Pulmonary artery endothelial cell (primary cell): ENCODE measurements at regions not wholly inside any gene's neighbourhood (a gene's known extent, or its start where the extent isn't known, plus 50 kb on each side); places are given as distances from the start of the nearest gene placed in this dataset.
"Not testable (repeated sequence)": the region's sequence is repeated elsewhere in the genome, so short reads cannot be mapped to it uniquely, and the experiment has no call there.

ENCODE experiments used
- DNase-seq: peaks from one replicate; pipeline ENCODE4 v3.0.0-alpha.2; 2011; ENCODE audit warnings: low read depth, low spot score

DNA sequence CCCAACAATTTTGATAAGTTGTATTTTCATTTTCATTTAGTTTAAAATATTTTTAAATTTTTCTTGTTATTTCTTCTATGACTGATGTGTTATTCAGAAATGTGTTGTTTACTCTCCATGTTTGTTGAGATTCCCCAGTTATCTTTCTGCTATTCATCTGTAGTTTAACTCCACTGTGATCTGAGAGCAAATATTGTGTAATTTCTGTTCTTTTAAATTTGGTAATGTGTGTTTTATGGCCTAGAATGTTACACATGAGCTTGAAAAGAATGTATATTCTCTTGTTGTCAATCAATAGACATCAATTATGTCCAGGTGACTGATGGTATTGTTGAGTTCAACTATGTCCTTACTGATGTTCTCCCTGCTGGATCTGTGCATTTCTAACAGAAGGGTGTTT is 188.2 kb downstream of the CYP26B1 start:
- no peak for DNase-seq

- not testable (repeated sequence) for DNase-seq
Measured at GRCh38 chr2:71958426-71958825, 189.2 kb downstream of the CYP26B1 start.

DNA sequence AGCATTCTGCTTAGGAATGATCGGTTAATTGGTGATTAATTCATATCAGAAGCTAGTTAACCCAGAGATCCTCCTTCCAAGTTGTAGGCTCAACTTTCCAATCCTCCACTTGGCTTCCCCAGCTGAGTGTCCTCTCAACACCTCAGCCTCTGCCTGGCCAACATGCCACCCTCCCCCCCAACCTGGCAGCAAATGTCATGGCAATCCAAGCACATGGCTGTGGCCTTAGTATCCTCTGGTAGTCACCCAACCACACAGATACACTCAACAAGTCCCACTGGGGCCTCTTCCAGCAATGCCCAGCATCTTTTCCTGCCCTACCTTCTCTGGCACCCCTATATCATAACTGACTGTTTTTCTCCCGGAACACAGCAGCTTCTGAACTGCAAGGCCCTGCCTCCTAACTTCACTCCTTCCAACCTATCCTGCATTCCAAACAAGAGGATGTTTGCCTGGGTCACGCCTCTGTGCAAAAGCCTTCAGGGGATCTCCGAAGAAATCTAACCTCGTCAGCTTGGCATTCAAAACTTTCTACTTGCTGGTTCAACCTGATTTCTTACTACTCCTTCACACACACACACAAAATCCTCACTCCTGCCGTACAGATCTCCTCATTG is 195.0 kb downstream of the CYP26B1 start:
- DNase-seq: no peak

GRCh38 chr2:71951718-71952404 is 195.8 kb downstream of the CYP26B1 start:
- DNase-seq: no peak

DNA sequence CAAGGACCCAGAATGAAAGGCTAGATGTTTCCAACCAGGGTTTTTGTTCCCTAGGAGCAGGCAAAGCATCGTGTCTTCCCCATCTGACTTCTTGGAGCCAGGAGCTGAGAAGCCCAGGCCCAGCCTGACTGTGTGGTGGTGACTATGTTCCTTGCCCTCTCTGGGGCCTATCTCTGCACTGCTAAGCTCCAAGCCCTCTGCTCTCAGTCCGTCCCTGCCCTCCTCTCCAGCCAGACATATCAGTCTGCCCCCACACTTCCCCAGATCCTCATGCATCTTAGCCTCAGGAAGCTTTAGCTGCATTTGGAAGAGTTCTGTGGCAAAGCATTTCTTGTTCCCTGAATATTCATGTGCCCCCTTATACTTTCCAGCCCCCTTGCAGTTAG is 196.6 kb downstream of the CYP26B1 start:
- DNase-seq: no peak

- DNase-seq: no peak
Measured at GRCh38 chr2:71950256-71951082, 197.2 kb downstream of the CYP26B1 start.

- no peak for DNase-seq
Measured at GRCh38 chr2:71949537-71949798, 198.2 kb downstream of the CYP26B1 start.

DNA sequence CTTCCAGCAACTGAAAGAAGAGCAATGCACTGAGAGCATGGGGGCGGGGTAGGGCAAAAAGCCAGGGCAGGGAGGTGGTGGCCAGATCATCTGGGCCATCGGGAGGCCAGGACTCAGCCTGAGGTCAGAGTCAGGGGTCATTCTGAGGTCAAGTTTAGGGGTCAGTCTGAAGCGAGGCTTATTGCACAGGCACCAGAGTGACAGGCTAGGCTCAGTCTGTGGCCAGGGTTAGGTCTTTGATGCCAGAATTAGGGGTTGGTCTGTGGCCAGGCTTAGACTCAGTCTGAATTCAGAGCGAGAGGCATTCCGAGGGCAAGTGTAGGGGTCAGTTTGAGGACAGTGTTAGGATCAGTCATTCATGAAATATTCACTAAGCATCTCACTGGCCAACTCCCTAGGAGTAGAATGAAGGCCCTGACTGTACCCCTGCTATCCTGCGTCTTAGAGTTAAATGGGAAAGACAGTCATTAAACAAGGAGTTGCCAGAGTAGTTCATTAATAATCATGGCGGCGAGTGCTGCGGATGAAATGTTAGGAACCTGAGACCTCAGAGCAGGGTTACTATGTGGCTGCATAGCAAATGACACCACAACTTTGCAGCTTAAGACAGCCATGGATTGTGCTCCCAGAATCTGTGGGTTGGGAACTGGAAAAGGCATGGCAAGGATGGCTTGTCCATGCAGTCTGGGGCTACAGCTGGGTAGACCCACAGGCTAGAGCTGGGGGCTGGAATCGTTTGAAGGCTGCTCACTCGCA is 198.7 kb downstream of the CYP26B1 start:
- DNase-seq: no peak

- DNase-seq: no peak
Measured at GRCh38 chr2:71947809-71948208, 199.9 kb downstream of the CYP26B1 start.

- no peak for DNase-seq
Measured at GRCh38 chr2:71945603-71945959, 202.1 kb downstream of the CYP26B1 start.

DNA sequence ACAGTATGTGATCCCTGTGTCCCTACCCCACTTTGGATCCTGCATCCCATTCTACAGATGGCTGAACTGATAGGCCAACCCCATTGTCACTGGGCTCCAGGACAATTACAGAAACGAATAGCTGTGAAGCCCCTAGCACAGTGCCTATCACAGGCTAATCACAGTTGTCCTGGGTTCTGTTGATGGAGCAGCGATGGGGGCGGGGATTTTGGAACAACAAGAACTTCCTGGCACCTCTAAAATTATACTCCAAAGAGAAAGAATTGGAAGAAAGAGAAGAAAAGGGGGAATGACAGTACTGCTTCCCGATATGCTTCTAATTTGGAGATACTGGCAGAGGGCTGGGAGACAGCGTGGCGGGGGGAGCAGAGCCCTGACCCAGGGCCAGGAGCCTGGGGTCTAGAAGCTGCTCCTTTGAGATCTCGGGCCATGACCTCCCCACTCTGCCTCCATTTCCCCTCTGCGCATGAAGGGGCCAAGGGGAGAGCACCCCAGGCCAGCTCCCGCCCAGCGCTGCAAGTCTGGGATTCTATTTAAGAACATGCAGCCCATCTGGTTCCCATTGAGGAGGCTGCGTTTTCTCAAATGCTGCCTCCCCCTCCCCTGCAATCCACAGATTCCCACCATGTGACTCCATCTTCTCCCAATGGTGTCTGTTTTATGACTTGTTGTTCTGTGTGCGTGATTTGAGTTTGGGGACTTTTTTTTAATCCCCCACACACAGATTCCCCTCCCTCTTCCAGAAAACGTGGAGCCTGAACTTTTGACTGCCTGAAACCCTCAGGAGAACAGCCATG is 202.7 kb downstream of the CYP26B1 start:
- no peak for DNase-seq

GRCh38 chr2:71944183-71944550 is 203.5 kb downstream of the CYP26B1 start:
- DNase-seq: no peak

DNA sequence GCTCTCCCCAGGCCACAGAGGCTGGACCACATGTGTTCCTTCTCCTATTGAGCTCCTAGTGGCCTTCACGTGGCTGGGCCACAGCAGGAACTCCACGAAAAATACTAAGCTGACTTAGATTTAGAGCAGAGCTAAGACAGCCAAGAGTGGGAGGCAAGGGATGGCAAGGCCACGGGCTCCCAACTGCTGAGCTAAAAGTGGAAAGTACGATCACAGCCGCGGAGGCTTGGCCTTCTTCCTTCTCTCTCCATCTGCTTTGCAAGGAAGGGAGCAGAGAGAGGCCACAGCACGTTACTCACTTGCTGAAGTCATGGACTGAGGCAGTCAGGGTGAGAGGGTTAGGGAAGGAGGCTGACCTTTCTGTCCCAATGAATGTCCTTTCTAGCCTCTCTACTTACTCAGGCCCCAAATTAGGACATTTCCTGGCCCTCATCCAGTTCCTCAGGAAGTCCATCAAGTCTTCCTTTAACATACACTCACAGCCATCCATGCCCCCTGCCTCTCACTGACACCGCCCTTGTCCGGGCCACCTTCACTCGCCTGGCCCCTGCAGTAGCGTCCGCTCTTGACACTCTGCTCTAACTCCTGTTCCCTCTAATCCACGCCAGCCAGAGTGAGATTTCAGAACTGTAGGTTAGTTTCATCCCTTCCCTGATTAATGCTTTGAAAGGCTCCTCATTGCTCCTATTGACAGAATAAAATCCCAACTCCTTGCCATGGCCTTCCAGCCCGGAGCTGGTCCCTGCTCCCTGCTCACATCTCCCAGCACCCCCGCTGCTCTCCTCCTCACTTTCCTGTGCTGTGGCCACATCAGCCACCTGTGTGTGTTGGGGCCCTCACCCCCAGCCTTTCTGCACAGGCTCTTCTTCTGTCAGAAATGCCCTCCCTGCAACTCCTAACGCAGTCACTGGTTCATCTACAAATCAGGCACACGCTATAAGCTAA is 204.2 kb downstream of the CYP26B1 start:
- no peak for DNase-seq

DNA sequence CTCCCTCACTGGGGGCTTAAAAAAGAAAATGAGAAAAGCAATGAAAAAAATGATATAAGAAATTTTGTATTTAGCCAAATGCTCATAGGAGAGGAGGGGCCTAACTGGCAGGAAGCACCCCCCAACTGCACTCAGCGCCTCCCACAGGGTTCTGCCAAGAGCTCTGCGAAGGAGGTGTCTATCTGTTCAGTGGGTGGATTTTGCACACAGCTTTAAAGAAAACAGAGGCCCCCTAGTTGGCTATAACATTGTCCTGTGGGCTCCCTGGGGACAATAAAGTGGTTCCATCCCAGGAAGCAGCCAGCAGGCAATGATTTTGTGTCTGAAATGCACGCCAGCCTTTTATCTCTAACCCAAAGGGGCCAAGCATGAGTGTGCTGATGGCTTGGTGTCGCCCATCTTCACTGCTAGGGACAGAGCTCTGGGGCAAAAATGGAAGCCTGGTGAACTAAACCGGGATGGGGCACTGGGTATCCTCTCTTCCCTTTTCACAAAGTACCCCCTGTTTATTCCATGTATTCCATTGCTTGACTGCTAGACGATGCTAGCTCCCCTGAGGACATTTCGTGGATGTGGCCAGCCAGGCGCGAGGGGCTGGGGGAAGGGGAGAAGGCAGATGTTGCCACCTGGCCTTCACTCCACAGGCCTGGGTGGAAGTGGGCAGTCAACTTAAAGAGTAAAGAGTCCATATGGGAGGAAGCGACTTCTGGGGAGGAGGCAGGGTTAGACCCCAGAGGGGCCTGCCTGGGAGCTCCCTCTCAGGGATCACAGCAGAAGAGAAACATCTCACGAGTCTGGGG is 205.7 kb downstream of the CYP26B1 start:
- no peak for DNase-seq

GRCh38 chr2:71940695-71941094 is 207.0 kb downstream of the CYP26B1 start:
- no peak for DNase-seq

- no peak for DNase-seq
Measured at GRCh38 chr2:71939588-71940535, 207.8 kb downstream of the CYP26B1 start.

DNA sequence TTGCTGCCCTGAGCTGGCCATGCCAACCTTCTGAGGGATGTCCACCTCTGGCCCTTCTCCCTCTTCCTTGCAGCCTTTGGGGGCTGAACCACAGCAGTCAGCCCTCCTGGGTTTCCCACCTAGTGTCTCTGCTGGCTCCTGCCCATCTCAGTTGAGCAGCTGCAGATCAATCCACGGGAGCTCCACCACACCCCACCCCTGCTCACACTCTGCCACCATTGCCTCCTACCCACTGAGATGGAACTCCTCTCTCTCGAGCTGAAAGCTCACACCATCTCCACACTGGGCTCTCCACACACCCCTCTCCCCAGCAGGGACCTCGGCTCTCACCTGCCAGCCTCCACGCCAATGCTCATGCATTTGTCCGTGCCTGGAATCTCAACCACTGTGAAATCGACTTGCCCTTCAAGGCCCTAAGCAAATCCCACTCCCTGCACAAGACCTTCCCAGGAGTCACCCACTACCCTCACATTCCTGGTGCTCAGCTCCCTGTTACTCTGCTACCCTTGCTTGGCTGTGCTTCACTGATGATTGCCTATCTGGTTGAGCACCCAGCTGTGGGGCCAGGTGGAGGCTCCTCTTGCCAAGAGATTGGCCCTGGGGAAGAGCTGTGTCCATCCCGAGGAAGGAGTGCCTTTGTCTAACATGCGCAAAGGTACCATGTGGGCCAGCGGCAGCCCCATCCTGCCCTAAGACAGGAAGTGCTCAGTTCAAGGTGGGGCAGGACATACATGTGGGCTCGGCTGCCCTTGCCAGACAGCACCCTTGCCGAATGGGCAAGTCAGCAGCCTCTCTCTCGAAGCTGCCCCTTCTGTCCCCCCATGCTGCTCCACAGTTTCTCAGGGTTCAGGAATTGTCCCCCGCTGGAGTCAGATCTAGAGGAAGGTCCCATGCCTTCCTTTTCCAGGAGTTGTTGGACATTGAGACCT is 208.7 kb downstream of the CYP26B1 start:
- no peak for DNase-seq
